HEK293T (cell line): ENCODE measurements at regions not wholly inside any gene's neighbourhood (a gene's known extent, or its start where the extent isn't known, plus 50 kb on each side); places are given as distances from the start of the nearest gene placed in this dataset.

ENCODE experiments used
- CTCF ChIA-PET: fragments of 350-600 bp; formaldehyde crosslinking; extraction: SDS; loops from one replicate; lab custom pipeline; 2021; ENCODE audit warnings: antibody characterized with exemption, inconsistent platforms; lab: Yijun Ruan, JAX
- POLR2A ChIA-PET: fragments of 350-600 bp; formaldehyde crosslinking; extraction: SDS; loops from one replicate; lab custom pipeline; 2020; ENCODE audit warnings: antibody characterized with exemption, inconsistent platforms; lab: Yijun Ruan, JAX
- DNase-seq: peaks from one replicate; pipeline ENCODE4 v3.0.0; 2012; ENCODE audit warnings: mixed read lengths; ENCODE audit errors: extremely low spot score
- ARNT ChIP-seq: fragments of 450-650 bp; IDR thresholded peaks from 2 replicates; pipeline ENCODE4 v1.6.1; 2017; ENCODE audit warnings: mild to moderate bottlenecking
- BHLHE40 ChIP-seq: fragments of 450-650 bp; IDR thresholded peaks from 2 replicates; pipeline ENCODE4 v1.6.1; 2016; ENCODE audit warnings: mild to moderate bottlenecking, moderate library complexity, borderline replicate concordance
- CTBP1 ChIP-seq: fragments of 450-650 bp; IDR thresholded peaks from 2 replicates; pipeline ENCODE4 v1.6.1; 2016; ENCODE audit warnings: borderline replicate concordance
- ELF4 ChIP-seq: fragments of 450-650 bp; IDR thresholded peaks from 2 replicates; pipeline ENCODE4 v1.6.1; 2017; ENCODE audit warnings: antibody characterized with exemption
- FOXA1 ChIP-seq: fragments of 450-650 bp; IDR thresholded peaks from 2 replicates; pipeline ENCODE4 v1.6.1; 2016; ENCODE audit warnings: mild to moderate bottlenecking
- FOXK2 ChIP-seq: fragments of 450-650 bp; IDR thresholded peaks from 2 replicates; pipeline ENCODE4 v1.6.1; 2016; ENCODE audit warnings: mild to moderate bottlenecking
- FOXM1 ChIP-seq: fragments of 450-650 bp; IDR thresholded peaks from 2 replicates; pipeline ENCODE4 v1.6.1; 2017; ENCODE audit warnings: mild to moderate bottlenecking, borderline replicate concordance
- HDGF ChIP-seq: fragments of 450-650 bp; IDR thresholded peaks from 2 replicates; pipeline ENCODE4 v1.6.1; 2017; ENCODE audit warnings: antibody characterized with exemption, borderline replicate concordance
- L3MBTL2 ChIP-seq: fragments of 450-650 bp; conservative IDR thresholded peaks from 2 replicates; pipeline ENCODE4 v1.6.1; 2016; ENCODE audit warnings: mild to moderate bottlenecking
- LEF1 ChIP-seq: fragments of 450-650 bp; IDR thresholded peaks from 2 replicates; pipeline ENCODE4 v1.6.1; 2017; ENCODE audit warnings: mild to moderate bottlenecking, borderline replicate concordance
- NFRKB ChIP-seq: fragments of 450-650 bp; IDR thresholded peaks from 2 replicates; pipeline ENCODE4 v1.6.1; 2016; ENCODE audit warnings: mild to moderate bottlenecking, moderate library complexity
- PKNOX1 ChIP-seq: fragments of 450-650 bp; IDR thresholded peaks from 2 replicates; pipeline ENCODE4 v1.6.1; 2016
- SP1 ChIP-seq: fragments of 450-650 bp; IDR thresholded peaks from 2 replicates; pipeline ENCODE4 v1.6.1; 2017
- SUZ12 ChIP-seq: fragments of 450-650 bp; IDR thresholded peaks from 2 replicates; pipeline ENCODE4 v1.6.1; 2016; ENCODE audit warnings: mild to moderate bottlenecking
- TARDBP ChIP-seq: fragments of 450-650 bp; IDR thresholded peaks from 2 replicates; pipeline ENCODE4 v1.6.1; 2016
- ZNF384 ChIP-seq: fragments of 450-650 bp; IDR thresholded peaks from 2 replicates; pipeline ENCODE4 v1.6.1; 2016

GRCh38 chr22:47659467-47660223 lies 897.2 kb downstream of the TBC1D22A start:
- no peak for DNase-seq
- CTCF ChIA-PET = no interaction called here
- POLR2A ChIA-PET = no interaction called here
- no peak for TF ChIP-seq NFRKB
- no peak for TF ChIP-seq LEF1
- no peak for TF ChIP-seq BHLHE40
- TF ChIP-seq ZNF384 = no peak
- no peak for TF ChIP-seq CTBP1
- no peak for TF ChIP-seq SUZ12

DNA sequence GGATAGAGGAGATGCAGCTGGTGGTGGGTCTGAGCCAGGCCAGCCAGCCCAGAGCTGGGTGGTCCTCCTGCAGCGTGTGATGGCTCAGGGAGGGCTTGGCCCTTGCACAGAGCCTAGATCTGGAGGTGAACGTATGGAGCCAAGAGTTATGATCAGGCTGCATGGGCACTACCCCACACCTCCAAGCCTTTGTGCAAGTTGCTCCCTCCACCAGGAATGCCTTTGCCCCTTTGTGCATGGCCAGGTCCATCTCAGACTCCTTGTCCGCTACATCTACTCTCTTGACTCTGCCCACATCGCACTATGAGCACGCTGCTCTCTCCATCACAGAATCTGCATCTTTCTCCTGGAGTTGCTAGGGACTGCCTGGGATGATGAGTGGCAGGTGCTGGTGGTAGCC lies 895.7 kb downstream of the TBC1D22A start:
- TF ChIP-seq HDGF (no peak), FOXM1 (no peak), SUZ12 (no peak), CTBP1 (no peak), ZNF384 (no peak), LEF1 (no peak), FOXK2 (no peak), FOXA1 (no peak), ARNT (no peak), SP1 (no peak), BHLHE40 (no peak), L3MBTL2 (no peak), TARDBP (no peak), ELF4 (no peak), PKNOX1 (no peak), NFRKB (no peak)
- no peak for DNase-seq
- ChIA-PET CTCF (no interaction called here), POLR2A (no interaction called here)

- ChIA-PET CTCF (no interaction called here), POLR2A (no interaction called here)
- DNase-seq = no peak
- TF ChIP-seq PKNOX1 (no peak), ZNF384 (no peak), ELF4 (no peak), FOXM1 (no peak), SUZ12 (no peak), FOXA1 (no peak), TARDBP (no peak)
Measured at GRCh38 chr22:47657224-47657623, 894.8 kb downstream of the TBC1D22A start.

- ChIA-PET POLR2A (no interaction called here), CTCF (no interaction called here)
- no peak for DNase-seq
- no peak for TF ChIP-seq LEF1
- no peak for TF ChIP-seq ELF4
- TF ChIP-seq CTBP1 = no peak
- TF ChIP-seq FOXK2 = no peak
- no peak for TF ChIP-seq SP1
- TF ChIP-seq NFRKB = no peak
Measured at GRCh38 chr22:47656806-47657205, 894.4 kb downstream of the TBC1D22A start.

DNA sequence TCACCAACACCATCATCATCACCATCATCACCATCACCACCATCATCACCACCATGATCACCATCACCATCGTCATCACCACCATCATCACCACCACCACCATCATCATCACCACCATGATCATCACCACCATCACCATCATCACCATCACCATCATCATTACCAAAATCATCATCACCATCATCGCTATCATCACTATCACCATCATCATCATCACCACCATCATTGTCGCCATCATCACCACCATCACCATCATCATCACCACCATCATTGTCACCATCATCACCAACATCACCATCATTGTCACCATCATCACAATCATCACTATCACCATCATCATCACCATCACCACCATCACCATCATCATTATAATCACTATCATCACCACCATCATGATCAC lies 893.5 kb downstream of the TBC1D22A start:
- POLR2A ChIA-PET = no interaction called here
- no peak for DNase-seq
- CTCF ChIA-PET = no interaction called here

GRCh38 chr22:47654922-47655491 lies 892.6 kb downstream of the TBC1D22A start:
- POLR2A ChIA-PET = no interaction called here
- CTCF ChIA-PET = no interaction called here
- no peak for DNase-seq
- no peak for TF ChIP-seq SP1
- no peak for TF ChIP-seq HDGF
- no peak for TF ChIP-seq LEF1

More for the DNA sequence above, 893.5 kb downstream of the TBC1D22A start:
- TF ChIP-seq ARNT = no peak
- TF ChIP-seq BHLHE40 = no peak
- no peak for TF ChIP-seq FOXM1
- TF ChIP-seq ELF4 = no peak
- no peak for TF ChIP-seq LEF1
- TF ChIP-seq SUZ12 = no peak
- TF ChIP-seq FOXA1 = no peak
- TF ChIP-seq HDGF = no peak
- TF ChIP-seq CTBP1 = no peak
- TF ChIP-seq L3MBTL2 = no peak
- TF ChIP-seq SP1 = no peak

DNA sequence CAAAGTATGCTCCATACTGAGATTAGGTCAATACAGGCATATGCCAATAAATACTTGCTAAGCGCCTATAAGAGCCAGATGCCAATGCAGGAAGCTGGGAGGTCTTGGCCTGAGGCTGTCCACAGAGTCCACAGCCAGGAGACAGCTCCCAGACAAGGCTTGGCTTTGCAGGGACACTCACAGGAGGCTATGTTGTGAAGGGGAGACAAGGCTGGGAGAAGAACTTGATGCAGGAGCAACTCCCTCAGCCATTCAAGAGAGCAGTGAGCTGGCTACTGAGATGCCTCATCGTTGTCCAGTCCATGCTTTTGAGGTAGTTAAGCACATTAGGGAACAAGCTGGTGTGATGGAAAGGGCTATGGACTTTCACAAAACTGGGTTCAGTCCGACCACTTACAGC lies 891.5 kb downstream of the TBC1D22A start:
- ChIA-PET POLR2A (no interaction called here), CTCF (no interaction called here)
- TF ChIP-seq LEF1 (no peak), TARDBP (no peak), SP1 (no peak), CTBP1 (no peak), PKNOX1 (no peak), BHLHE40 (no peak), ELF4 (no peak), FOXM1 (no peak), FOXK2 (no peak), FOXA1 (no peak), SUZ12 (no peak), ARNT (no peak), L3MBTL2 (no peak), HDGF (no peak), NFRKB (no peak), ZNF384 (no peak)
- DNase-seq = no peak
